ENCODE measurements at regions not wholly inside any gene's neighbourhood (a gene's known extent, or its start where the extent isn't known, plus 50 kb on each side); places are given as distances from the start of the nearest gene placed in this dataset.

GRCh38 chr14:40841886-40842285 lies 764.8 kb upstream of the LRFN5 start:
- Histone ChIP-seq H3K79me2 (ENCODE audit: low read length) (no peaks in the 10 kb centered on the region), H4K20me1 (ENCODE audit: low read length) (no peaks in the 10 kb centered on the region), H2AFZ (ENCODE audit: low read length) (no peak overlapping the region), H3K9ac (ENCODE audit: low read length) (no peak overlapping the region), H3K4me3 (ENCODE audit: low read length) (no peak overlapping the region), H3K27me3 (ENCODE audit: low read length) (no peaks in the 10 kb centered on the region), H3K27ac (ENCODE audit: low read length) (no peak overlapping the region), H3K4me1 (ENCODE audit: insufficient read depth, low read length) (no peaks in the 10 kb centered on the region), H3K9me3 (ENCODE audit: low read length) (no peaks in the 10 kb centered on the region), H3F3A (ENCODE audit: low read length, unreplicated experiment) (no peaks in the 10 kb centered on the region), H3K4me2 (ENCODE audit: low read length) (no peak overlapping the region), H3K36me3 (ENCODE audit: low read depth, low read length) (no peaks in the 10 kb centered on the region), H3K9me2 (replicated peaks; ENCODE audit: low read length) (no peaks in the 10 kb centered on the region)
- CTCF ChIA-PET, result no interaction called here
- intact Hi-C loops (cut with micrococcal nuclease), result no loop called here
- no peak for ATAC-seq
- POLR2A ChIA-PET (ENCODE audit: unreplicated experiment), result no interaction called here
- TF ChIP-seq EZH2phosphoT487 (IDR thresholded peaks at IDR 0.05; ENCODE audit: borderline replicate concordance, low read length) (no peak), CTCF (conservative IDR thresholded peaks at IDR 0.05; ENCODE audit: low read depth, low read length) (no peak), EZH2 (IDR thresholded peaks at IDR 0.05; ENCODE audit: low read length, unreplicated experiment) (no peak)
- BruUV-seq (replicated peaks), result no TSS peak
- no peak for DNase-seq

GRCh38 chr14:40838601-40839000 lies 768.1 kb upstream of the LRFN5 start:
- ChIA-PET POLR2A (ENCODE audit: unreplicated experiment) (no interaction called here), CTCF (no interaction called here)
- intact Hi-C loops (cut with micrococcal nuclease), result no loop called here

GRCh38 chr14:40806471-40806870 lies 800.2 kb upstream of the LRFN5 start:
- BruUV-seq (replicated peaks), result no TSS peak
- ChIA-PET CTCF (no interaction called here), POLR2A (ENCODE audit: unreplicated experiment) (no interaction called here)
- TF ChIP-seq EZH2phosphoT487 (IDR thresholded peaks at IDR 0.05; ENCODE audit: borderline replicate concordance, low read length), result no peak
- no peak for TF ChIP-seq CTCF (conservative IDR thresholded peaks at IDR 0.05; ENCODE audit: low read depth, low read length)
- no peak for TF ChIP-seq EZH2 (IDR thresholded peaks at IDR 0.05; ENCODE audit: low read length, unreplicated experiment)
- H3K4me2 ChIP-seq (ENCODE audit: low read length), result no peak overlapping the region
- no peaks in the 10 kb centered on the region for H4K20me1 ChIP-seq (ENCODE audit: low read length)
- H3K4me1 ChIP-seq (ENCODE audit: insufficient read depth, low read length), result no peaks in the 10 kb centered on the region
- H3K36me3 ChIP-seq (ENCODE audit: low read depth, low read length), result no peaks in the 10 kb centered on the region
- H3K9me3 ChIP-seq (ENCODE audit: low read length), result no peaks in the 10 kb centered on the region
- H3K4me3 ChIP-seq (ENCODE audit: low read length), result no peak overlapping the region
- H3K9me2 ChIP-seq (replicated peaks; ENCODE audit: low read length), result no peaks in the 10 kb centered on the region
- H2AFZ ChIP-seq (ENCODE audit: low read length), result no peak overlapping the region
- H3K9ac ChIP-seq (ENCODE audit: low read length), result no peak overlapping the region
- intact Hi-C loops (cut with micrococcal nuclease), result no loop called here
- ATAC-seq, result no peak
- no peak overlapping the region for H3K27ac ChIP-seq (ENCODE audit: low read length)
- no peaks in the 10 kb centered on the region for H3K27me3 ChIP-seq (ENCODE audit: low read length)
- H3K79me2 ChIP-seq (ENCODE audit: low read length), result no peaks in the 10 kb centered on the region
- no peaks in the 10 kb centered on the region for H3F3A ChIP-seq (ENCODE audit: low read length, unreplicated experiment)
- DNase-seq, result no peak

More at GRCh38 chr14:40838601-40839000, 768.1 kb upstream of the LRFN5 start:
- no peaks in the 10 kb centered on the region for H3K79me2 ChIP-seq (ENCODE audit: low read length)
- no peaks in the 10 kb centered on the region for H3F3A ChIP-seq (ENCODE audit: low read length, unreplicated experiment)
- no TSS peak for BruUV-seq (replicated peaks)
- no peaks in the 10 kb centered on the region for H3K27me3 ChIP-seq (ENCODE audit: low read length)
- H3K9me2 ChIP-seq (replicated peaks; ENCODE audit: low read length), result no peaks in the 10 kb centered on the region
- no peaks in the 10 kb centered on the region for H3K36me3 ChIP-seq (ENCODE audit: low read depth, low read length)
- no peak overlapping the region for H3K27ac ChIP-seq (ENCODE audit: low read length)
- ATAC-seq (no peak), DNase-seq (no peak)
- no peak overlapping the region for H3K4me3 ChIP-seq (ENCODE audit: low read length)
- no peak for TF ChIP-seq EZH2phosphoT487 (IDR thresholded peaks at IDR 0.05; ENCODE audit: borderline replicate concordance, low read length)
- TF ChIP-seq EZH2 (IDR thresholded peaks at IDR 0.05; ENCODE audit: low read length, unreplicated experiment), result no peak
- no peak for TF ChIP-seq CTCF (conservative IDR thresholded peaks at IDR 0.05; ENCODE audit: low read depth, low read length)
- no peak overlapping the region for H3K9ac ChIP-seq (ENCODE audit: low read length)
- no peak overlapping the region for H3K4me2 ChIP-seq (ENCODE audit: low read length)
- H3K4me1 ChIP-seq (ENCODE audit: insufficient read depth, low read length), result no peaks in the 10 kb centered on the region
- H2AFZ ChIP-seq (ENCODE audit: low read length), result no peak overlapping the region
- no peaks in the 10 kb centered on the region for H3K9me3 ChIP-seq (ENCODE audit: low read length)
- no peaks in the 10 kb centered on the region for H4K20me1 ChIP-seq (ENCODE audit: low read length)
